ENCODE measurements at regions not wholly inside any gene's neighbourhood (a gene's known extent, or its start where the extent isn't known, plus 50 kb on each side); places are given as distances from the start of the nearest gene placed in this dataset.

- Histone ChIP-seq H3K4me3 (ENCODE audit: low read depth, low read length) (no peak overlapping the region), H3K27me3 (ENCODE audit: control insufficient read depth, insufficient read depth, low read length) (peaks cover 3% of the 10 kb centered on the region), H3K36me3 (ENCODE audit: control insufficient read depth, insufficient read depth, low read length) (no peaks in the 10 kb centered on the region)
- no peak for DNase-seq (ENCODE audit: low read depth)
- TF ChIP-seq CTCF (IDR thresholded peaks at IDR 0.05; ENCODE audit: insufficient read depth, low read length, poor library complexity, severe bottlenecking) = no peak
Measured at GRCh38 chr10:70974351-70974901, 86.1 kb upstream of the PCBD1 start.

- Histone ChIP-seq H3K36me3 (ENCODE audit: control insufficient read depth, insufficient read depth, low read length) (no peaks in the 10 kb centered on the region), H3K27me3 (ENCODE audit: control insufficient read depth, insufficient read depth, low read length) (peaks cover 3% of the 10 kb centered on the region), H3K4me3 (ENCODE audit: low read depth, low read length) (no peak overlapping the region)
- DNase-seq (ENCODE audit: low read depth) = no peak
- no peak for TF ChIP-seq CTCF (IDR thresholded peaks at IDR 0.05; ENCODE audit: insufficient read depth, low read length, poor library complexity, severe bottlenecking)
Measured at GRCh38 chr10:70974920-70975319, 86.6 kb upstream of the PCBD1 start.

GRCh38 chr10:70976063-70976695 is 87.8 kb upstream of the PCBD1 start:
- TF ChIP-seq CTCF (IDR thresholded peaks at IDR 0.05; ENCODE audit: insufficient read depth, low read length, poor library complexity, severe bottlenecking) = no peak
- peaks cover 3% of the 10 kb centered on the region for H3K27me3 ChIP-seq (ENCODE audit: control insufficient read depth, insufficient read depth, low read length)
- H3K4me3 ChIP-seq (ENCODE audit: low read depth, low read length) = no peak overlapping the region
- no peak for DNase-seq (ENCODE audit: low read depth)
- no peaks in the 10 kb centered on the region for H3K36me3 ChIP-seq (ENCODE audit: control insufficient read depth, insufficient read depth, low read length)

- Histone ChIP-seq H3K4me3 (ENCODE audit: low read depth, low read length) (no peak overlapping the region), H3K36me3 (ENCODE audit: control insufficient read depth, insufficient read depth, low read length) (no peaks in the 10 kb centered on the region), H3K27me3 (ENCODE audit: control insufficient read depth, insufficient read depth, low read length) (peaks cover 3% of the 10 kb centered on the region)
- DNase-seq (ENCODE audit: low read depth) = no peak
- TF ChIP-seq CTCF (IDR thresholded peaks at IDR 0.05; ENCODE audit: insufficient read depth, low read length, poor library complexity, severe bottlenecking) = no peak
Measured at GRCh38 chr10:70977625-70978024, 89.3 kb upstream of the PCBD1 start.

- H3K4me3 ChIP-seq (ENCODE audit: low read depth, low read length) = no peak overlapping the region
- TF ChIP-seq CTCF (IDR thresholded peaks at IDR 0.05; ENCODE audit: insufficient read depth, low read length, poor library complexity, severe bottlenecking) = no peak
- peaks cover 3% of the 10 kb centered on the region for H3K27me3 ChIP-seq (ENCODE audit: control insufficient read depth, insufficient read depth, low read length)
- no peak for DNase-seq (ENCODE audit: low read depth)
- H3K36me3 ChIP-seq (ENCODE audit: control insufficient read depth, insufficient read depth, low read length) = no peaks in the 10 kb centered on the region
Measured at GRCh38 chr10:70978181-70978580, 89.8 kb upstream of the PCBD1 start.

All from kidney epithelial cell (primary cell).